22Rv1 (cell line): ENCODE measurements at regions not wholly inside any gene's neighbourhood (a gene's known extent, or its start where the extent isn't known, plus 50 kb on each side); places are given as distances from the start of the nearest gene placed in this dataset.

Source experiments
- H3K27ac ChIP-seq: fragments of 450-650 bp; 2 replicates; pipeline ENCODE4 v1.5.1; 2017
- CTCF ChIP-seq: fragments of 450-650 bp; IDR thresholded peaks from 2 replicates; pipeline ENCODE4 v1.5.1; 2017; ENCODE audit warnings: mild to moderate bottlenecking
- ZFX ChIP-seq: fragments of 450-650 bp; IDR thresholded peaks from 2 replicates; pipeline ENCODE4 v1.6.1; 2017; ENCODE audit warnings: antibody characterized with exemption, borderline replicate concordance

- TF ChIP-seq CTCF (no peak), ZFX (no peak)
- H3K27ac ChIP-seq = no peak overlapping the region
These were observed 370.2 kb upstream of the EPHA7 start for GRCh38 chr6:93789532-93789931.

- no peak overlapping the region for H3K27ac ChIP-seq
- TF ChIP-seq CTCF (no peak), ZFX (no peak)
These were observed 368.5 kb upstream of the EPHA7 start for GRCh38 chr6:93787841-93788240.

- no peak overlapping the region for H3K27ac ChIP-seq
- no peak for TF ChIP-seq CTCF
- TF ChIP-seq ZFX = no peak
These were observed 367.3 kb upstream of the EPHA7 start for GRCh38 chr6:93786474-93787330.

- TF ChIP-seq ZFX (no peak), CTCF (no peak)
- H3K27ac ChIP-seq = no peak overlapping the region
These were observed 366.3 kb upstream of the EPHA7 start for GRCh38 chr6:93785694-93786030.

- H3K27ac ChIP-seq = no peak overlapping the region
- no peak for TF ChIP-seq ZFX
- TF ChIP-seq CTCF = no peak
These were observed 365.7 kb upstream of the EPHA7 start for GRCh38 chr6:93784794-93785693.

GRCh38 chr6:93779086-93779841, 359.9 kb upstream of the EPHA7 start:
- H3K27ac ChIP-seq = no peak overlapping the region
- TF ChIP-seq ZFX (no peak), CTCF (no peak)
